Lower lobe of right lung (tissue), 2 donors: ENCODE measurements at regions not wholly inside any gene's neighbourhood (a gene's known extent, or its start where the extent isn't known, plus 50 kb on each side); places are given as distances from the start of the nearest gene placed in this dataset.

Experiments
- ATAC-seq, 2 donors: fragments of 200-7000 bp; cut with Tn5 transposase; one replicate each; pipeline ENCODE4 v1.9.1; 2020 to 2022; ENCODE audit warnings: mild to moderate bottlenecking in 2 of 2, moderate library complexity in 2 of 2
- DNase-seq: peaks from one replicate; pipeline ENCODE4 v3.0.0-alpha.2; 2020
- H3K27ac ChIP-seq: fragments of 200-600 bp; one replicate; pipeline ENCODE4 v1.8.0; 2022
- H3K27me3 ChIP-seq: fragments of 200-600 bp; one replicate; pipeline ENCODE4 v1.8.0; 2022; ENCODE audit warnings: low read depth
- H3K36me3 ChIP-seq: fragments of 200-600 bp; one replicate; pipeline ENCODE4 v1.8.0; 2022; ENCODE audit warnings: mild to moderate bottlenecking
- H3K4me1 ChIP-seq: fragments of 200-600 bp; one replicate; pipeline ENCODE4 v1.8.0; 2022
- H3K4me3 ChIP-seq: fragments of 200-600 bp; one replicate; pipeline ENCODE4 v1.8.0; 2022; ENCODE audit warnings: mild to moderate bottlenecking
- H3K9me3 ChIP-seq: fragments of 200-600 bp; one replicate; pipeline ENCODE4 v1.8.0; 2022
- CTCF ChIP-seq: fragments of 200-600 bp; IDR thresholded peaks from one replicate; pipeline ENCODE4 v1.8.0; 2022; ENCODE audit warnings: antibody characterized with exemption, mild to moderate bottlenecking
- intact Hi-C: fragments of 100-400 bp; cut with DNase I; formaldehyde crosslinking; loops from one replicate; pipeline ENCODE4 v1.11.0; 2022
- donor health status: DM: no; HTN: yes; CAD: no; lungs with severe emphysema.

DNA sequence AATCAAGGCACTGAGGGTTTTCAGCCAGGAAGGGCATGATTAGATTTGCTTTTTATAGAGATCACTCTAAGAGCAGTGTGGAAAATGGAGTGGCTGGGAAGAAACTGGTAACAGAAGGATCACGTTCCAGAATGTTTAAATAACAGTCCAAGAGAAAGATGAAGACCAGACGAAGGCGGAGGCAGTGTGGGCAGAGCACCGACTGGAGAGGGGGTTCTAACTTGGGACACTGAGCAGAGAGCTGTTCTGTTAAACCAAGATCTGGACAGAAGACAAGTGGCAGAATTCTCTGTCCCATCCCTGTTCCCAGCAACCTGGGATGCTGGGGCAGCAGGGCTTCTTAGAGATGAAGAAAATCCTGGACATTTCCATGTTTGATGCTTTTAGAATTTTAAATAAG lies 249.1 kb upstream of the NR4A3 start:
- H3K27me3 ChIP-seq = no peaks in the 10 kb centered on the region
- H3K27ac ChIP-seq = no peak overlapping the region
- DNase-seq = no peak
- H3K36me3 ChIP-seq = no peaks in the 10 kb centered on the region
- H3K9me3 ChIP-seq = no peaks in the 10 kb centered on the region
- TF ChIP-seq CTCF = no peak
- ATAC-seq = no peak
- H3K4me3 ChIP-seq = no peak overlapping the region
- H3K4me1 ChIP-seq = no peaks in the 10 kb centered on the region
- intact Hi-C loops = no loop called here

- H3K36me3 ChIP-seq = no peaks in the 10 kb centered on the region
- H3K4me3 ChIP-seq = no peak overlapping the region
- TF ChIP-seq CTCF = no peak
- intact Hi-C loops = no loop called here
- DNase-seq (no peak), ATAC-seq (no peak)
- H3K27ac ChIP-seq = no peak overlapping the region
- no peaks in the 10 kb centered on the region for H3K27me3 ChIP-seq
- no peaks in the 10 kb centered on the region for H3K4me1 ChIP-seq
- no peaks in the 10 kb centered on the region for H3K9me3 ChIP-seq
Measured at GRCh38 chr9:99573085-99573484, 248.6 kb upstream of the NR4A3 start.

- no peaks in the 10 kb centered on the region for H3K27me3 ChIP-seq
- ATAC-seq (no peak), DNase-seq (no peak)
- no peaks in the 10 kb centered on the region for H3K36me3 ChIP-seq
- H3K9me3 ChIP-seq = no peaks in the 10 kb centered on the region
- intact Hi-C loops = no loop called here
- H3K4me3 ChIP-seq = no peak overlapping the region
- H3K27ac ChIP-seq = no peak overlapping the region
- TF ChIP-seq CTCF = no peak
- no peaks in the 10 kb centered on the region for H3K4me1 ChIP-seq
Measured at GRCh38 chr9:99573886-99574285, 247.8 kb upstream of the NR4A3 start.

GRCh38 chr9:99576002-99576401 lies 245.7 kb upstream of the NR4A3 start:
- Histone ChIP-seq H3K27ac (no peak overlapping the region), H3K9me3 (no peaks in the 10 kb centered on the region), H3K4me1 (no peaks in the 10 kb centered on the region), H3K4me3 (no peak overlapping the region), H3K36me3 (no peaks in the 10 kb centered on the region), H3K27me3 (no peaks in the 10 kb centered on the region)
- intact Hi-C loops = no loop called here
- DNase-seq (no peak), ATAC-seq (no peak)
- no peak for TF ChIP-seq CTCF

DNA sequence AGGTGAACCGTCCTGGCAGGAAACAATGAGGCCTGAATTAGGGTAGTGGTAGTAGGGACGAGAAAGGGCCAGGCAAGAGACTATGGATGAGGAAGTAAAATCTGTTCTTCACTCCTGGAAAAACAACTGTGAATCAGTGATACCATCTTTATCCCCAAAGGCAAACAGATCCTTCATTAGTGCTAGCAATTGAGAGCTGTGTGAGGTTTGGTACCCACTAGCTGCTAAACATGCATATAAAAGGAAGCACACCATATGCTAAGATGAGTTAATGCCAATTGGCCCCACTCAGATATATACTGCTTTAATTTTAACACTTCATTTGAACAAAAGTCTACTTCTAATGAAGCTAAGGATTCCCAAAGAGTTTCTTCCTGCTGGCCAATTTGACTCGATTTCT lies 244.8 kb upstream of the NR4A3 start:
- Histone ChIP-seq H3K4me3 (no peak overlapping the region), H3K27ac (no peak overlapping the region), H3K4me1 (no peaks in the 10 kb centered on the region), H3K9me3 (no peaks in the 10 kb centered on the region), H3K27me3 (no peaks in the 10 kb centered on the region), H3K36me3 (no peaks in the 10 kb centered on the region)
- intact Hi-C loops = no loop called here
- TF ChIP-seq CTCF = no peak
- DNase-seq (no peak), ATAC-seq (no peak)

DNA sequence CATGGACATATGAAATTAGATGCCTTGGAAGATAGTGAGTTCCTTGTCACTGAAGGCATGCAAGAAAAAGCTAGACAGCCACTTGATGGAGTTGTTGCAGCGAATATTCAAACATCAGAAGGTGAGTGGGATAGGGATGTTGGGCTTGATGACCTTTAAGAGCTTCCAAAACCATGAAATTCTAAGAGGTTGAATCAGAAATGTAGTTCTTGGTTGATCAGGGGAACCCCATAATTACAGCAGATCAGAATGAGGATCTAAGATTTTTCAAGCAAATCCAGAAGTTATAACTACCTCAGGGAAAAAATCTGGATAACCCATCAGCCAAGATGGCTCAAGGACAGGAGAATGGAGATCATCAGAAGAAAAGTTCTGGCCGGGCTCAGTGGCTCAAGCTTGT lies 244.3 kb upstream of the NR4A3 start:
- no peak overlapping the region for H3K4me3 ChIP-seq
- H3K27me3 ChIP-seq = no peaks in the 10 kb centered on the region
- H3K36me3 ChIP-seq = no peaks in the 10 kb centered on the region
- ATAC-seq (no peak), DNase-seq (no peak)
- no peak for TF ChIP-seq CTCF
- no peaks in the 10 kb centered on the region for H3K9me3 ChIP-seq
- intact Hi-C loops = no loop called here
- no peaks in the 10 kb centered on the region for H3K4me1 ChIP-seq
- no peak overlapping the region for H3K27ac ChIP-seq
